Osteocyte (in vitro differentiated cells): ENCODE measurements at regions not wholly inside any gene's neighbourhood (a gene's known extent, or its start where the extent isn't known, plus 50 kb on each side); places are given as distances from the start of the nearest gene placed in this dataset.

Experiments
- DNase-seq: peaks from one replicate; pipeline ENCODE4 v3.0.0; 2021; ENCODE audit warnings: mixed read lengths; ENCODE audit not compliant: unreplicated experiment; ENCODE audit errors: extremely low spot score
- H3K27ac Mint-ChIP-seq: one replicate; pipeline ENCODE4 v1.8.0; 2021; ENCODE audit warnings: mild to moderate bottlenecking, mixed read lengths; ENCODE audit not compliant: unreplicated experiment
- H3K27me3 Mint-ChIP-seq: one replicate; pipeline ENCODE4 v1.8.0; 2021; ENCODE audit warnings: mixed read lengths; ENCODE audit not compliant: unreplicated experiment
- H3K36me3 Mint-ChIP-seq: one replicate; pipeline ENCODE4 v1.8.0; 2021; ENCODE audit warnings: mixed read lengths; ENCODE audit not compliant: unreplicated experiment
- H3K4me1 Mint-ChIP-seq: one replicate; pipeline ENCODE4 v1.8.0; 2021; ENCODE audit warnings: mixed read lengths; ENCODE audit not compliant: unreplicated experiment
- H3K4me3 Mint-ChIP-seq: one replicate; pipeline ENCODE4 v1.8.0; 2021; ENCODE audit warnings: mild to moderate bottlenecking, moderate library complexity, mixed read lengths; ENCODE audit not compliant: unreplicated experiment
- H3K9me3 Mint-ChIP-seq: one replicate; pipeline ENCODE4 v1.8.0; 2021; ENCODE audit warnings: mixed read lengths; ENCODE audit not compliant: unreplicated experiment
- TF ChIP-seq, protein P1 (sequence below): fragments of 200-600 bp; sonication (generic); IDR thresholded peaks from 2 replicates; pipeline ENCODE4 v1.5.0; 2021; ENCODE audit warnings: antibody characterized with exemption, mild to moderate bottlenecking, moderate library complexity

DNA sequence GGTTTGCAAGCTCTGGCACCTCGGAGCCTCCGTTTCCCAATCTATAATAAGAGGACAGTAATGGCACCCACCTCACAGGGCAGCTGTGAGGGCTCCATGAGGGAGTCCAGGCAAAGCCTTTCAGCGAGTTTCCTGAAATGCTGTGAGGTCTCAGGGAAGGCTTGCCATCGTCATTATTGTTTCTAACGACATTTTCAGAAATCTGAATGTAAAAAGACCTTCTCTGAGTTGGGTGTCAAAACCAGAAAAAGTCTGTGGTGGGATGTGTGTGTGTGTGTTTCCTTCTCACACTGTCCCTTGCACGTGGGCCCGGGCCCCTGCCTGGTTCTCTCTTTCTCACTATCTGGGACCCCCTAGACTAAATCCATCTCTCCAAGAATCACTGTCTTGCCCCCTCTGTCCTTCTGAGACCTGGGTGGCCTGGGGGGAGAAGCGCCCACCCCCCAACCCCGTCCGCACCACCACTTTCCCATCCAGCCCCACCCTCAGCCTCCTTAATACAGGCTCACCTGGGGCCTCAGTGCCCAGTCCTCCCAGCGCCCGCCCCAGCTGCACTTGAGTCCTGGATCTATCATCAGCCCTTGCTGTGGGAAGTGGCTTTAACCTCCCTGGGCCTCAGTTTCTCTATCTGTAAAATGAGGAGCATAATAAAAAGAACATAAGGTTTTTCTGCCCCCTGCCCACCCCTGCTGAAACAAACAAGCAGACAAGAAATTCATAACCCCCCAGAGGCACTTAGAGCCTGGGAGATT is 180.3 kb downstream of the C9orf50 start:
- TF ChIP-seq, protein P1, sequence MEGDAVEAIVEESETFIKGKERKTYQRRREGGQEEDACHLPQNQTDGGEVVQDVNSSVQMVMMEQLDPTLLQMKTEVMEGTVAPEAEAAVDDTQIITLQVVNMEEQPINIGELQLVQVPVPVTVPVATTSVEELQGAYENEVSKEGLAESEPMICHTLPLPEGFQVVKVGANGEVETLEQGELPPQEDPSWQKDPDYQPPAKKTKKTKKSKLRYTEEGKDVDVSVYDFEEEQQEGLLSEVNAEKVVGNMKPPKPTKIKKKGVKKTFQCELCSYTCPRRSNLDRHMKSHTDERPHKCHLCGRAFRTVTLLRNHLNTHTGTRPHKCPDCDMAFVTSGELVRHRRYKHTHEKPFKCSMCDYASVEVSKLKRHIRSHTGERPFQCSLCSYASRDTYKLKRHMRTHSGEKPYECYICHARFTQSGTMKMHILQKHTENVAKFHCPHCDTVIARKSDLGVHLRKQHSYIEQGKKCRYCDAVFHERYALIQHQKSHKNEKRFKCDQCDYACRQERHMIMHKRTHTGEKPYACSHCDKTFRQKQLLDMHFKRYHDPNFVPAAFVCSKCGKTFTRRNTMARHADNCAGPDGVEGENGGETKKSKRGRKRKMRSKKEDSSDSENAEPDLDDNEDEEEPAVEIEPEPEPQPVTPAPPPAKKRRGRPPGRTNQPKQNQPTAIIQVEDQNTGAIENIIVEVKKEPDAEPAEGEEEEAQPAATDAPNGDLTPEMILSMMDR = no peak
- no peak overlapping the region for H3K27ac Mint-ChIP-seq
- no peak for DNase-seq
- H3K27me3 Mint-ChIP-seq = peaks cover 9% of the 10 kb centered on the region
- H3K36me3 Mint-ChIP-seq = no peaks in the 10 kb centered on the region
- peaks cover 13% of the 10 kb centered on the region for H3K4me1 Mint-ChIP-seq
- no peak overlapping the region for H3K4me3 Mint-ChIP-seq
- no peaks in the 10 kb centered on the region for H3K9me3 Mint-ChIP-seq

GRCh38 chr9:129439242-129439641 is 181.7 kb downstream of the C9orf50 start:
- TF ChIP-seq, protein P1 = no peak
- Mint-ChIP-seq H3K36me3 (no peaks in the 10 kb centered on the region), H3K9me3 (no peaks in the 10 kb centered on the region), H3K4me1 (peaks cover 13% of the 10 kb centered on the region), H3K4me3 (no peak overlapping the region), H3K27ac (no peak overlapping the region), H3K27me3 (peaks cover 9% of the 10 kb centered on the region)
- DNase-seq = no peak

DNA sequence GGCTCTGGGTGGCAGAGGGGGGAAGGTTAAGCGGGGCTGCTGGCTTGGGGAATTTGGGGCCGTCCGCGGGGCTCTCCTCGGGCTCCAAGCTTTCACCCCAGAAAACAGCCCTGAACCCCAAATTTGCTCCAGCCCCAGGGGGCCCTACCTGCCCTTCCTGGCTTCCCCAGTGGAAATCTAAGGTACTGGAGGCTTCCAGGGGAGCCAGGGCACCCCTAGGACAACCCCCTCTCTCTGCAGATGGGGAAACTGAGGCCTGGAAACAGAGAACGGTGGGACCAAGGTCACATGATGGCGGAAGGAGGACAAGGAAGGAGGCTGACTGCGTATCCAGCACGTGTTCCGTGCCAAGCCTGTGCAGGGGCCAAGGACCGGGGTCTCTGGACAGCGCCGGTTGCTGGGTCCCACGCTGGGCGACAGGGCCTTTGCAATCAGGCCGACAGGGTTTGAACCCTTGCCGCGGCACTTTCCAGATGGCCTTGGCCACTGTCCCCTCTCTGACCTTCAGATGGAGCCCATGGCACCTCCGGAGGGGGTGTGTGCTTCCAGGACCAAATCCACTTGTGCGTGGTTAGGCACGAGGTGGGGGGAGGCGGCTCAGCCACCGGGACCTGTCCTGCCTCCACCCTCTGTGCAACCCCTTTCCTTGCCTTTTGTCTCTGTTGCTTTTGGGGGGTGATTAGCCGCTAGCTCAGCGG is 183.1 kb downstream of the C9orf50 start:
- Mint-ChIP-seq H3K4me1 (peaks cover 13% of the 10 kb centered on the region), H3K9me3 (no peaks in the 10 kb centered on the region), H3K27me3 (peaks cover 9% of the 10 kb centered on the region), H3K4me3 (peak overlapping the region; percentile 81), H3K36me3 (no peaks in the 10 kb centered on the region), H3K27ac (no peak overlapping the region)
- no peak for DNase-seq
- TF ChIP-seq, protein P1 = no peak

DNA sequence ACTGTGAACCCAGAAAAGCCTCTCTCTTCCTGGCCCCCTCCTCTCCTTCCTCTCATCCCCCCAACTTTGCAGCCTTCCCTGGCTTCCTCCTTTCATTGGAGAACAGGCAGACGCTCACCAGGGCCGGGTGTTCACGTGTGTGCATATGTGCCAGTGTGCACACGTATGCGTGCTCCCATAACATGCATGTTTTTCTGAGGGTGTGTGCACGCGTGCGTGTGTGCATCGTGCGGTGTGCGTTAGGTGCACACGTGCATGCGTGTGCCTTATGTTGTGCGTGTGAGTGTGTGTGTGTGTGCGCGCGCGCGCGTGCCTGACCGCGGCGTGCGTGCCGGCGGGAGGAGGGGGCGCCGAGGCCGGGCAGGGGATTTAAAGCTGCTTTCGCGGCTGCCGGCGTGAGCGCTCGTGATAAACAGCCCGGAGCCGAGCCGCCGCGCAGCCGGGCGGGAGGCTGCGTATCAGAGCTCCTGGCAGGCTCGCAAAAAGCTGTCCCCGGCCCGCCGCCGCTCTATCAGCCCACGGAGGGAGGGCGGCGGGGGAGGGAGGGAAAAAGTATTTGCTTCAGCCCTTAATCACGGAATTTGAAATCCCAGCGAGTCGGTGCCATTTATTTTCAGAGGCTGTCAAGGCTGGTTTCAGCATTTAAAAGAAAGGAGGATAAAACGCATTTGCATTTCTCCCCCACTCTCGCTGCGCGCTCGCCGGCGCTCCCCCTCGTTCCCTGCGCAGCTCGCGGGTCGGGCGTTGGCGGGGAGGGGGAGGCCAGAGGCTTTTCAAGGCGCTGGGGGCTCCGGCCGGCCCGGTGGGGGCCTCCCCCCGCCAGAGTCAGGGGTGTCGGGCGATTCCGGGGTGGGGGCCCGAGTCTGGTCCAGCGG is 183.9 kb downstream of the C9orf50 start:
- Mint-ChIP-seq H3K9me3 (no peaks in the 10 kb centered on the region), H3K36me3 (no peaks in the 10 kb centered on the region), H3K4me3 (peak overlapping the region; percentile 81), H3K4me1 (peaks cover 16% of the 10 kb centered on the region), H3K27ac (peak overlapping the region; percentile 70), H3K27me3 (peaks cover 9% of the 10 kb centered on the region)
- DNase-seq = no peak
- TF ChIP-seq, protein P1 = no peak
